22Rv1 (cell line): ENCODE measurements at regions not wholly inside any gene's neighbourhood (a gene's known extent, or its start where the extent isn't known, plus 50 kb on each side); places are given as distances from the start of the nearest gene placed in this dataset.

Experiments
- H3K27ac ChIP-seq: fragments of 450-650 bp; 2 replicates; pipeline ENCODE4 v1.5.1; 2017
- CTCF ChIP-seq: fragments of 450-650 bp; IDR thresholded peaks from 2 replicates; pipeline ENCODE4 v1.5.1; 2017; ENCODE audit warnings: mild to moderate bottlenecking
- ZFX ChIP-seq: fragments of 450-650 bp; IDR thresholded peaks from 2 replicates; pipeline ENCODE4 v1.6.1; 2017; ENCODE audit warnings: antibody characterized with exemption, borderline replicate concordance

GRCh38 chr13:108096301-108096915, 118.9 kb downstream of the LIG4 start:
- TF ChIP-seq CTCF (no peak), ZFX (no peak)
- H3K27ac ChIP-seq, result no peak overlapping the region

GRCh38 chr13:108095036-108095435, 120.3 kb downstream of the LIG4 start:
- TF ChIP-seq CTCF (no peak), ZFX (no peak)
- no peak overlapping the region for H3K27ac ChIP-seq

- H3K27ac ChIP-seq, result no peak overlapping the region
- TF ChIP-seq ZFX, result no peak
- no peak for TF ChIP-seq CTCF
Measured at GRCh38 chr13:108093616-108094015, 121.7 kb downstream of the LIG4 start.

- H3K27ac ChIP-seq, result no peak overlapping the region
- TF ChIP-seq ZFX, result no peak
- TF ChIP-seq CTCF, result no peak
Measured at GRCh38 chr13:108087810-108088209, 127.5 kb downstream of the LIG4 start.

- TF ChIP-seq CTCF (peak; percentile 43), ZFX (no peak)
- no peak overlapping the region for H3K27ac ChIP-seq
Measured at GRCh38 chr13:108086678-108087077, 128.7 kb downstream of the LIG4 start.

GRCh38 chr13:108084840-108085239, 130.5 kb downstream of the LIG4 start:
- TF ChIP-seq CTCF (no peak), ZFX (no peak)
- no peak overlapping the region for H3K27ac ChIP-seq

- no peak for TF ChIP-seq CTCF
- no peak for TF ChIP-seq ZFX
Measured at GRCh38 chr13:108083056-108083455, 132.3 kb downstream of the LIG4 start.

More at GRCh38 chr13:108083056-108083455, 132.3 kb downstream of the LIG4 start:
- no peak overlapping the region for H3K27ac ChIP-seq
